ENCODE measurements at regions not wholly inside any gene's neighbourhood (a gene's known extent, or its start where the extent isn't known, plus 50 kb on each side); places are given as distances from the start of the nearest gene placed in this dataset.

DNA sequence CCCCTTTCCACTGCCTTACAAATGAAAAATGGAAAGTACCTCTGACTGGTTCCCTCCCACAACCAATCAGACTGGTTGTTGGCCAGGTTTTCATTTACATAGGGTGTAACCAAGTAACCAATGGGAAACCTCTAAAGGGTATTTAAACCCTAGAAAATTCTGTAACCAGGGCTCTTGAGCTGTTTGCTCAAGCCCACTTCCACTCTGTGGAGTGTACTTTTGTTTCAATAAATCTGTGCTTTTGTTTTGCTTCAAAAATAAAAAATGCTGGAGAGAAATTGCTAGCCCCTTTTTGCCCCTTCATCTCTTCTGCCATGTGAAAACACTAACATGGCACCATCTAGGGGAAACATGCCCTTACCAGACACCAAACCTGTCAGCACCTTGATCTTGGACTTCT, 129.5 kb downstream of the AHR start:
- Mint-ChIP-seq H3K27ac (ENCODE audit: unreplicated experiment) (no peak overlapping the region), H3K36me3 (ENCODE audit: unreplicated experiment) (peaks cover 7% of the 10 kb centered on the region), H3K4me1 (ENCODE audit: unreplicated experiment) (peaks cover 6% of the 10 kb centered on the region), H3K27me3 (ENCODE audit: unreplicated experiment) (no peaks in the 10 kb centered on the region), H3K9me3 (ENCODE audit: unreplicated experiment) (peaks cover 26% of the 10 kb centered on the region), H3K4me3 (ENCODE audit: unreplicated experiment) (no peak overlapping the region)
- TF ChIP-seq, protein P1, sequence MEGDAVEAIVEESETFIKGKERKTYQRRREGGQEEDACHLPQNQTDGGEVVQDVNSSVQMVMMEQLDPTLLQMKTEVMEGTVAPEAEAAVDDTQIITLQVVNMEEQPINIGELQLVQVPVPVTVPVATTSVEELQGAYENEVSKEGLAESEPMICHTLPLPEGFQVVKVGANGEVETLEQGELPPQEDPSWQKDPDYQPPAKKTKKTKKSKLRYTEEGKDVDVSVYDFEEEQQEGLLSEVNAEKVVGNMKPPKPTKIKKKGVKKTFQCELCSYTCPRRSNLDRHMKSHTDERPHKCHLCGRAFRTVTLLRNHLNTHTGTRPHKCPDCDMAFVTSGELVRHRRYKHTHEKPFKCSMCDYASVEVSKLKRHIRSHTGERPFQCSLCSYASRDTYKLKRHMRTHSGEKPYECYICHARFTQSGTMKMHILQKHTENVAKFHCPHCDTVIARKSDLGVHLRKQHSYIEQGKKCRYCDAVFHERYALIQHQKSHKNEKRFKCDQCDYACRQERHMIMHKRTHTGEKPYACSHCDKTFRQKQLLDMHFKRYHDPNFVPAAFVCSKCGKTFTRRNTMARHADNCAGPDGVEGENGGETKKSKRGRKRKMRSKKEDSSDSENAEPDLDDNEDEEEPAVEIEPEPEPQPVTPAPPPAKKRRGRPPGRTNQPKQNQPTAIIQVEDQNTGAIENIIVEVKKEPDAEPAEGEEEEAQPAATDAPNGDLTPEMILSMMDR (IDR thresholded peaks at IDR 0.05), result no peak
- no peak for DNase-seq (ENCODE audit: extremely low spot score, unreplicated experiment)

- H3K27me3 Mint-ChIP-seq (ENCODE audit: unreplicated experiment), result no peaks in the 10 kb centered on the region
- TF ChIP-seq, protein P1 (IDR thresholded peaks at IDR 0.05), result no peak
- peaks cover 2% of the 10 kb centered on the region for H3K4me1 Mint-ChIP-seq (ENCODE audit: unreplicated experiment)
- peaks cover 31% of the 10 kb centered on the region for H3K9me3 Mint-ChIP-seq (ENCODE audit: unreplicated experiment)
- DNase-seq (ENCODE audit: extremely low spot score, unreplicated experiment), result no peak
- H3K4me3 Mint-ChIP-seq (ENCODE audit: unreplicated experiment), result no peak overlapping the region
- H3K36me3 Mint-ChIP-seq (ENCODE audit: unreplicated experiment), result peaks cover 7% of the 10 kb centered on the region
- H3K27ac Mint-ChIP-seq (ENCODE audit: unreplicated experiment), result no peak overlapping the region
Measured at GRCh38 chr7:17429579-17429978, 131.1 kb downstream of the AHR start.

DNA sequence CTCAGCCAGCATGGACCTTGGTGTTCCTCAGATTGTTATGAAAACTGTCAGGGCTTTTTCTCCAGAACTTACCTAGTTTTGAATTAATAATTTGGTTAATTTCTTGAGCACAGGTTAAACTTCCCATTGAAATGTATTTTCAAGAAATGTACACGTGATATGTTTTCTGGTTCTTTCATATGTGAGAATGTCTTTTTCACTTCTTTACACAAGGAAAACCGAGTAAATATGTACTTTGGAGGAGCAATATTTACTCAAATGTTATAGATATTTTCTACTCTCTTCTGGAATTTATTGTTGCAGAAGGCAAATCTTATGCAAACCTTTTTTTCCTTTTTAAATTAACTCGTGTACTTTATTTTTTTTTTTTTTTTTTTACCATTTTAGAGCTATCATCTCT, 134.3 kb downstream of the AHR start:
- Mint-ChIP-seq H3K9me3 (ENCODE audit: unreplicated experiment) (peaks cover 20% of the 10 kb centered on the region), H3K4me1 (ENCODE audit: unreplicated experiment) (peaks cover 2% of the 10 kb centered on the region), H3K27ac (ENCODE audit: unreplicated experiment) (no peak overlapping the region), H3K4me3 (ENCODE audit: unreplicated experiment) (no peak overlapping the region), H3K36me3 (ENCODE audit: unreplicated experiment) (peaks cover 10% of the 10 kb centered on the region), H3K27me3 (ENCODE audit: unreplicated experiment) (no peaks in the 10 kb centered on the region)
- TF ChIP-seq, protein P1 (IDR thresholded peaks at IDR 0.05), result no peak
- no peak for DNase-seq (ENCODE audit: extremely low spot score, unreplicated experiment)

GRCh38 chr7:17434191-17434590, 135.7 kb downstream of the AHR start:
- no peak overlapping the region for H3K27ac Mint-ChIP-seq (ENCODE audit: unreplicated experiment)
- no peak overlapping the region for H3K4me3 Mint-ChIP-seq (ENCODE audit: unreplicated experiment)
- H3K4me1 Mint-ChIP-seq (ENCODE audit: unreplicated experiment), result peaks cover 7% of the 10 kb centered on the region
- peaks cover 11% of the 10 kb centered on the region for H3K9me3 Mint-ChIP-seq (ENCODE audit: unreplicated experiment)
- no peaks in the 10 kb centered on the region for H3K27me3 Mint-ChIP-seq (ENCODE audit: unreplicated experiment)
- H3K36me3 Mint-ChIP-seq (ENCODE audit: unreplicated experiment), result peaks cover 4% of the 10 kb centered on the region
- no peak for DNase-seq (ENCODE audit: extremely low spot score, unreplicated experiment)
- TF ChIP-seq, protein P1 (IDR thresholded peaks at IDR 0.05), result no peak

- Mint-ChIP-seq H3K27ac (ENCODE audit: unreplicated experiment) (no peak overlapping the region), H3K27me3 (ENCODE audit: unreplicated experiment) (no peaks in the 10 kb centered on the region), H3K4me3 (ENCODE audit: unreplicated experiment) (no peak overlapping the region), H3K9me3 (ENCODE audit: unreplicated experiment) (peaks cover 4% of the 10 kb centered on the region), H3K4me1 (ENCODE audit: unreplicated experiment) (peaks cover 7% of the 10 kb centered on the region), H3K36me3 (ENCODE audit: unreplicated experiment) (peaks cover 3% of the 10 kb centered on the region)
- TF ChIP-seq, protein P1 (IDR thresholded peaks at IDR 0.05), result no peak
- no peak for DNase-seq (ENCODE audit: extremely low spot score, unreplicated experiment)
Measured at GRCh38 chr7:17434841-17435692, 136.6 kb downstream of the AHR start.
